Loucy (cell line): ENCODE measurements at regions not wholly inside any gene's neighbourhood (a gene's known extent, or its start where the extent isn't known, plus 50 kb on each side); places are given as distances from the start of the nearest gene placed in this dataset.

Experiments used
- H2AFZ ChIP-seq: fragments of 200-600 bp; sonication (generic); 2 replicates; pipeline ENCODE4 v1.6.0; 2016; ENCODE audit warnings: antibody characterized with exemption, mild to moderate bottlenecking, low read length, moderate library complexity
- H3F3A ChIP-seq: fragments of 200-600 bp; 2 replicates; pipeline ENCODE4 v1.6.0; 2016; ENCODE audit warnings: antibody characterized with exemption, low read depth, mild to moderate bottlenecking
- H3K27me3 ChIP-seq: fragments of 200-600 bp; sonication (generic); 2 replicates; pipeline ENCODE4 v1.6.1; 2014; ENCODE audit warnings: low read length, mild to moderate bottlenecking; ENCODE audit not compliant: insufficient read depth, poor library complexity, severe bottlenecking
- H3K36me3 ChIP-seq: fragments of 200-600 bp; sonication (generic); 2 replicates; pipeline ENCODE4 v1.6.1; 2016; ENCODE audit warnings: low read length; ENCODE audit not compliant: insufficient read depth
- H3K4me1 ChIP-seq: fragments of 200-600 bp; sonication (generic); 2 replicates; pipeline ENCODE4 v1.5.1; 2014; ENCODE audit warnings: low read length, mild to moderate bottlenecking; ENCODE audit not compliant: insufficient read depth, poor library complexity, severe bottlenecking
- H3K4me2 ChIP-seq: fragments of 200-600 bp; sonication (generic); 2 replicates; pipeline ENCODE4 v1.6.0; 2014; ENCODE audit warnings: antibody characterized with exemption, low read length, low read depth, mild to moderate bottlenecking; ENCODE audit not compliant: poor library complexity, severe bottlenecking
- H3K4me3 ChIP-seq: fragments of 200-600 bp; sonication (generic); 2 replicates; pipeline ENCODE4 v1.5.1; 2014; ENCODE audit warnings: low read length, mild to moderate bottlenecking, mixed read lengths; ENCODE audit not compliant: poor library complexity, severe bottlenecking
- H3K79me2 ChIP-seq: fragments of 200-600 bp; sonication (generic); 2 replicates; pipeline ENCODE4 v1.6.1; 2014; ENCODE audit warnings: low read length; ENCODE audit not compliant: insufficient read depth
- H3K9ac ChIP-seq: fragments of 200-600 bp; sonication (generic); 2 replicates; pipeline ENCODE4 v1.6.0; 2014; ENCODE audit warnings: mild to moderate bottlenecking, low read depth, low read length, moderate library complexity; ENCODE audit not compliant: poor library complexity, severe bottlenecking
- H3K9me2 ChIP-seq: fragments of 200-600 bp; sonication (generic); replicated peaks from 2 replicates; pipeline ENCODE4 v1.6.1; 2016; ENCODE audit warnings: low read depth, low read length, mixed read lengths
- H3K9me3 ChIP-seq: fragments of 200-600 bp; sonication (generic); 2 replicates; pipeline ENCODE4 v1.6.1; 2014; ENCODE audit warnings: mild to moderate bottlenecking, antibody characterized with exemption, low read length, low read depth; ENCODE audit not compliant: insufficient read depth
- H4K20me1 ChIP-seq: fragments of 200-600 bp; sonication (generic); 2 replicates; pipeline ENCODE4 v1.6.0; 2014; ENCODE audit warnings: antibody characterized with exemption, low read length, mild to moderate bottlenecking; ENCODE audit not compliant: insufficient read depth, poor library complexity, severe bottlenecking
- CTCF ChIP-seq: fragments of 200-600 bp; sonication (generic); conservative IDR thresholded peaks from 2 replicates; pipeline ENCODE4 v1.5.1; 2014; ENCODE audit warnings: mild to moderate bottlenecking, antibody characterized with exemption, low read length
- EZH2phosphoT487 ChIP-seq: fragments of 200-600 bp; IDR thresholded peaks from 2 replicates; pipeline ENCODE4 v1.6.1; 2018; ENCODE audit warnings: antibody characterized with exemption, mild to moderate bottlenecking, moderate library complexity, borderline replicate concordance

GRCh38 chrX:79259073-79259689 is 108.0 kb downstream of the ITM2A start:
- H3K9ac ChIP-seq, result peak overlapping the region; percentile 94
- peak overlapping the region; percentile 74 for H3K4me2 ChIP-seq
- peak overlapping the region; percentile 58 for H3K4me3 ChIP-seq
- H3K9me3 ChIP-seq, result no peaks in the 10 kb centered on the region
- H3K79me2 ChIP-seq, result 0 out of 2 replicates have a peak, but pooled peaks cover 4% of the 10 kb centered on the region
- TF ChIP-seq CTCF, result no peak
- TF ChIP-seq EZH2phosphoT487, result no peak
- H3F3A ChIP-seq, result peaks cover 25% of the 10 kb centered on the region
- peaks cover 82% of the 10 kb centered on the region for H3K4me1 ChIP-seq
- H3K9me2 ChIP-seq, result no peaks in the 10 kb centered on the region
- H3K36me3 ChIP-seq, result no peaks in the 10 kb centered on the region
- H4K20me1 ChIP-seq, result no peaks in the 10 kb centered on the region
- no peaks in the 10 kb centered on the region for H3K27me3 ChIP-seq
- no peak overlapping the region for H2AFZ ChIP-seq

GRCh38 chrX:79243691-79244090 is 99.2 kb downstream of the GPR174 start:
- H3K79me2 ChIP-seq, result no peaks in the 10 kb centered on the region
- no peak overlapping the region for H2AFZ ChIP-seq
- no peaks in the 10 kb centered on the region for H3F3A ChIP-seq
- H3K9ac ChIP-seq, result no peak overlapping the region
- H3K27me3 ChIP-seq, result no peaks in the 10 kb centered on the region
- peaks cover 24% of the 10 kb centered on the region for H3K4me1 ChIP-seq
- no peak overlapping the region for H3K4me3 ChIP-seq
- no peaks in the 10 kb centered on the region for H3K9me2 ChIP-seq
- no peaks in the 10 kb centered on the region for H4K20me1 ChIP-seq
- H3K9me3 ChIP-seq, result no peaks in the 10 kb centered on the region
- TF ChIP-seq EZH2phosphoT487 (no peak), CTCF (no peak)
- H3K36me3 ChIP-seq, result no peaks in the 10 kb centered on the region
- no peak overlapping the region for H3K4me2 ChIP-seq

GRCh38 chrX:79235899-79236298 is 91.4 kb downstream of the GPR174 start:
- Histone ChIP-seq H3K9me2 (no peaks in the 10 kb centered on the region), H3K36me3 (no peaks in the 10 kb centered on the region), H2AFZ (no peak overlapping the region), H3K4me2 (no peak overlapping the region), H3F3A (no peaks in the 10 kb centered on the region), H4K20me1 (no peaks in the 10 kb centered on the region), H3K27me3 (no peaks in the 10 kb centered on the region), H3K9me3 (no peaks in the 10 kb centered on the region), H3K9ac (no peak overlapping the region), H3K4me3 (no peak overlapping the region), H3K79me2 (no peaks in the 10 kb centered on the region), H3K4me1 (peaks cover 9% of the 10 kb centered on the region)
- no peak for TF ChIP-seq EZH2phosphoT487
- TF ChIP-seq CTCF, result no peak
